ENCODE measurements at regions not wholly inside any gene's neighbourhood (a gene's known extent, or its start where the extent isn't known, plus 50 kb on each side); places are given as distances from the start of the nearest gene placed in this dataset.

DNA sequence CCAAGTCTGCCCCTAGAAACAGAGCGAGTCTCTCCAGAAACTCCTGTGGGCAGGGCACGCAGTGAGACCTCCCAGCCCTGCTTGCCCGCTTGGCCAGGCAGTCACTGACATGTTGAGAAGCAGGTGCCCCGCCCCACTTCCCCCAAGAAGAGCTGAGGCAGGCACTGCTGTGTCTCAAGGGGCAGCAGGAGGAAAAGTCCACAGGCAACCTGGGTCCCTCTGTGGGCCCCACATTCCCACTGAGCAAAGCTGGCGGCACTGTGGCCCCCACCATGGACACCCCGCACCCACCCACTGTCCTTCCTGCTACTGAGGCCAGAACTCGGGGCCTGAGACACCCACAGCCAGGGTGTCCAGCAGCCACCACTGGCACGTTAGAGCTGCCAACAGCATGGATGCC lies 137.3 kb upstream of the NKX1-1 start:
- H3K27me3 ChIP-seq, result no peaks in the 10 kb centered on the region
- no peaks in the 10 kb centered on the region for H3K9me3 ChIP-seq
- 97 to 98% methylated on average over 6 to 8 of the region's 8 CpGs for WGBS, 2 donors
- H3K4me3 ChIP-seq, result no peak overlapping the region
- DNase-seq, result no peak
- intact Hi-C loops (cut with DNase I; ENCODE audit: low total_unique reads), result no loop called here
- H3K4me1 ChIP-seq, result peaks cover 1% of the 10 kb centered on the region
- no peak overlapping the region for H3K27ac ChIP-seq
- TF ChIP-seq, protein P1, sequence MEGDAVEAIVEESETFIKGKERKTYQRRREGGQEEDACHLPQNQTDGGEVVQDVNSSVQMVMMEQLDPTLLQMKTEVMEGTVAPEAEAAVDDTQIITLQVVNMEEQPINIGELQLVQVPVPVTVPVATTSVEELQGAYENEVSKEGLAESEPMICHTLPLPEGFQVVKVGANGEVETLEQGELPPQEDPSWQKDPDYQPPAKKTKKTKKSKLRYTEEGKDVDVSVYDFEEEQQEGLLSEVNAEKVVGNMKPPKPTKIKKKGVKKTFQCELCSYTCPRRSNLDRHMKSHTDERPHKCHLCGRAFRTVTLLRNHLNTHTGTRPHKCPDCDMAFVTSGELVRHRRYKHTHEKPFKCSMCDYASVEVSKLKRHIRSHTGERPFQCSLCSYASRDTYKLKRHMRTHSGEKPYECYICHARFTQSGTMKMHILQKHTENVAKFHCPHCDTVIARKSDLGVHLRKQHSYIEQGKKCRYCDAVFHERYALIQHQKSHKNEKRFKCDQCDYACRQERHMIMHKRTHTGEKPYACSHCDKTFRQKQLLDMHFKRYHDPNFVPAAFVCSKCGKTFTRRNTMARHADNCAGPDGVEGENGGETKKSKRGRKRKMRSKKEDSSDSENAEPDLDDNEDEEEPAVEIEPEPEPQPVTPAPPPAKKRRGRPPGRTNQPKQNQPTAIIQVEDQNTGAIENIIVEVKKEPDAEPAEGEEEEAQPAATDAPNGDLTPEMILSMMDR (IDR thresholded peaks at IDR 0.05), result no peak
- no peak for TF ChIP-seq POLR2A (IDR thresholded peaks at IDR 0.05)
- H3K36me3 ChIP-seq (ENCODE audit: low read depth, missing control alignments), result no peaks in the 10 kb centered on the region

DNA sequence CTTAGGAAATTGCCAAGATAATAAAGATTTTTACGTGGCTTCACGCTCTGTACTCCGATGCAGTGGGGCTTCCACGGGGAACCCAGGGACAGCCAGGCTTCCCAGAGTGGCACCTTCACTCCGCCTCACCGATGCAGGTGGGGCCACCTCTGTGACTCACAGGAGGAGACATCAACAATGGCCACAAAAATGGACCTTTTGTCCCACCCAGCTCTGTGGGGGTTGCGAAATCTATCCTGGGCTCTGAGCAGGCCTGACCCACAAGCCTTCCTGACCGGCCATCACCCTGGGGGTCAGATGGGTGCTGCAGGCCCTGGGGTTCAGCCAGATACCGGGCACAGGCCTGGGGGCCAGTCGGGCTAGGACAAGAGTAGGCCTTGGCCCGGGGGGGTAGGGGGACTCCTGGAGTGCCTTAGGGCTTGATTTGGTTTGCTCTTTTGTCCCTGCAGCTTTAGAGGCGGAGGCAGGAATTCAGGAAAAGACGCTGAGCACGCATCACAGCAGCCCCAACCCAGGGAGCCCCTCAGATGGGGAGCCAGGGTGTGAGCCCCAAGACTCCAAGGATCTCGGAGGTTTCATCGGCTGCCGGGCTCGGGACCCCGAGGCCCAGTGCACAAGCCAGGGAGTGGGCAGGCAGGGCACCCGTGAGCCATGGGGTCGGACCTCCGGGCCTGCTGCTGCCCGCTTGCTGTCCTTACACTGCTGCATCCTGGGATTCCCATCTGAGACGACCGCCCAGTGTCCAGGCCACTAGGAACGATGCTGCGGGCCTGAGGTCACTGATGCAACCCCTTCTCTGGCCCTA lies 136.5 kb upstream of the NKX1-1 start:
- WGBS, 2 donors, result 86 to 97% methylated on average over 8 to 27 of the region's 27 CpGs

DNA sequence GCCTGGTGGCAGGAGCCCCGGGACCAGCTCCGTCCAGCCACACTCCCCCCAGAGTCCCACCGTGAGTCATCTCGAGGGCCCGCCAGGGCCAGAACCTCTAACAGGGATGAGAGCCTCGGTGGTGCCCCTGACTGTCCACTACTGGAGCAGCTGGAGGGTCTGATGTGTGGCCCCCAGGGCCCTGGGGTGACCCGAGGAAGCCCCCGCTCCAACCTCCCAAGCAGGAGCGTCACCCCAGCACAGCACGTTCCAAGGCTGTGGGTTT lies 135.9 kb upstream of the NKX1-1 start:
- Histone ChIP-seq H3K27me3 (no peaks in the 10 kb centered on the region), H3K9me3 (no peaks in the 10 kb centered on the region), H3K27ac (no peak overlapping the region), H3K4me1 (no peaks in the 10 kb centered on the region), H3K4me3 (no peak overlapping the region), H3K36me3 (ENCODE audit: low read depth, missing control alignments) (no peaks in the 10 kb centered on the region)
- WGBS, 2 donors, result 74 to 82% methylated on average over 3 to 10 of the region's 10 CpGs
- TF ChIP-seq, protein P1 (IDR thresholded peaks at IDR 0.05), result no peak
- TF ChIP-seq POLR2A (IDR thresholded peaks at IDR 0.05), result no peak
- no peak for DNase-seq
- intact Hi-C loops (cut with DNase I; ENCODE audit: low total_unique reads), result no loop called here

More for the DNA sequence above, 136.5 kb upstream of the NKX1-1 start:
- TF ChIP-seq POLR2A (IDR thresholded peaks at IDR 0.05), result no peak
- TF ChIP-seq, protein P1 (IDR thresholded peaks at IDR 0.05), result no peak
- no peaks in the 10 kb centered on the region for H3K4me1 ChIP-seq
- DNase-seq, result no peak
- no peaks in the 10 kb centered on the region for H3K27me3 ChIP-seq
- no peaks in the 10 kb centered on the region for H3K9me3 ChIP-seq
- no peaks in the 10 kb centered on the region for H3K36me3 ChIP-seq (ENCODE audit: low read depth, missing control alignments)
- H3K4me3 ChIP-seq, result no peak overlapping the region
- no peak overlapping the region for H3K27ac ChIP-seq
- intact Hi-C loops (cut with DNase I; ENCODE audit: low total_unique reads), result no loop called here

DNA sequence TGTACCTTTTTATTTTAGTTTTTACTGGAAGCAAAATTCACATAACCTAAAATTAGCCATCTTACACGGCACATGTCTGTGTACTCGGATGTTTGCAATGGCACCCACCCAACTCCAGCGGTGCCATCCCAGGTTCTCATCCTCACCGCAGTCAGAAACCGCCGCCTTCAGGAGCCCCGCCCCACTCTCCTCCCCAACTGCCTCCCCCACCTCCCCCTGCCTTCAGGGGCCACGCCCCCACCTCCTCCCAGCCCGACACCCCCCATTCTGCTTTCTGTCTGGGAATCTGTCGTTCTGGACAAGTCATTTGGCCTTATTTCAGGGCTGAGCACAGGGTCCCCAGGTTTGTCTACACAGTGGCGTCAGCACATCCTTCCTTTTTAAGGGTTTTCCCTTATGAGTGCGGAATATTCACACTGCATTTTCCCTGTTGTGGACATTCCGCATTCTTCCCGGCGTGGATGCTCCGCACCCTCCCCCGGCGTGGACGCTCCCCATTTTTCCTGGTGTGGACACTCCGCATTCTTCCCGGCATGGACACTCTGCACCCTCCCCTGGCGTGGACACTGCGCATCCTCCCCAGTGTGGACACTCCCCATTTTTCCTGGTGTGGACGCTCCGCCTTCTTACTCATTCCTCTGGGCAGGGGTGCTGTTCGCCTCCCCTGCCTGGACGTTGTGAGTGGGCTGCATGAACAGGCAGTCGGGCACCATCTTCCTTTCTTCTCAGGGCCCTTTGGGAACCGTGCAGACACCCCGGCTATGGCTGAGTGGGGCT lies 135.4 kb upstream of the NKX1-1 start:
- 82 to 84% methylated on average over 30 of the region's 30 CpGs for WGBS, 2 donors
- Histone ChIP-seq H3K9me3 (no peaks in the 10 kb centered on the region), H3K36me3 (ENCODE audit: low read depth, missing control alignments) (no peaks in the 10 kb centered on the region), H3K27ac (no peak overlapping the region), H3K4me1 (no peaks in the 10 kb centered on the region), H3K4me3 (no peak overlapping the region), H3K27me3 (no peaks in the 10 kb centered on the region)
- intact Hi-C loops (cut with DNase I; ENCODE audit: low total_unique reads), result no loop called here
- no peak for TF ChIP-seq POLR2A (IDR thresholded peaks at IDR 0.05)
- TF ChIP-seq, protein P1 (IDR thresholded peaks at IDR 0.05), result no peak
- no peak for DNase-seq

All from testis (tissue), 2 donors.